ENCODE measurements at regions not wholly inside any gene's neighbourhood (a gene's known extent, or its start where the extent isn't known, plus 50 kb on each side); places are given as distances from the start of the nearest gene placed in this dataset.

- no peak overlapping the region for H3K9ac ChIP-seq
- H2AFZ ChIP-seq (ENCODE audit: low read depth): no peak overlapping the region
- no peaks in the 10 kb centered on the region for H3F3A ChIP-seq (replicated peaks; ENCODE audit: insufficient read depth)
- H3K4me1 ChIP-seq (ENCODE audit: control insufficient read depth in 1 of 2, insufficient read depth in 2 of 2, low read depth in 1 of 2, low read length in 1 of 2): no peaks in the 10 kb centered on the region
- no peak overlapping the region for H3K4me2 ChIP-seq
- ChIA-PET CTCF (interaction anchor here (0.6 kb wide), 1 partner anchor 101 kb away, joined by 3 read pairs; no protein-coding TSS in a partner anchor), POLR2A (no interaction called here)
- H3K27me3 ChIP-seq (ENCODE audit: insufficient read depth): no peaks in the 10 kb centered on the region
- TF ChIP-seq GABPA (IDR thresholded peaks at IDR 0.05; ENCODE audit: low read depth): no peak
- TF ChIP-seq FOXJ3 (CRISPR knock-in tag; IDR thresholded peaks at IDR 0.05): no peak
- TF ChIP-seq SMC3 (IDR thresholded peaks at IDR 0.05; ENCODE audit: low read depth, low read length): no peak
- no peak for TF ChIP-seq SIN3A (IDR thresholded peaks at IDR 0.05; ENCODE audit: borderline replicate concordance, low read depth, low read length)
- no peak for TF ChIP-seq TEAD4 (IDR thresholded peaks at IDR 0.05; ENCODE audit: borderline replicate concordance, insufficient read depth)
- no peak for TF ChIP-seq FOSL2 (IDR thresholded peaks at IDR 0.05; ENCODE audit: borderline replicate concordance, low read depth)
- no peak for TF ChIP-seq TCF12 (IDR thresholded peaks at IDR 0.05)
- no peak for TF ChIP-seq USF1 (IDR thresholded peaks at IDR 0.05; ENCODE audit: borderline replicate concordance, low read depth)
- TF ChIP-seq MXI1 (IDR thresholded peaks at IDR 0.05; ENCODE audit: low read depth, low read length): no peak
- TF ChIP-seq NRF1 (IDR thresholded peaks at IDR 0.05; ENCODE audit: low read depth, low read length): no peak
- TF ChIP-seq REST (IDR thresholded peaks at IDR 0.05; ENCODE audit: low read depth, low read length): no peak
- TF ChIP-seq CHD2 (IDR thresholded peaks at IDR 0.05; ENCODE audit: low read length, partially characterized antibody): no peak
- no peak for TF ChIP-seq TAF1 (IDR thresholded peaks at IDR 0.05; ENCODE audit: borderline replicate concordance, low read depth, low read length)
- TF ChIP-seq NFIC (IDR thresholded peaks at IDR 0.05; ENCODE audit: borderline replicate concordance): no peak
- no peak for TF ChIP-seq IRF3 (IDR thresholded peaks at IDR 0.05; ENCODE audit: low read depth, low read length)
- TF ChIP-seq USF2 (IDR thresholded peaks at IDR 0.05; ENCODE audit: borderline replicate concordance, low read depth, low read length): no peak
- no peak for TF ChIP-seq MEF2A (IDR thresholded peaks at IDR 0.05; ENCODE audit: borderline replicate concordance, low read depth)
- 36% methylated on average over 3 of the region's 3 CpGs for WGBS (ENCODE audit: low lambda C conversion rate)
- no peak overlapping the region for H3K27ac ChIP-seq (ENCODE audit: low read depth in 2 of 2, low read length in 1 of 2)
- no peaks in the 10 kb centered on the region for H3K79me2 ChIP-seq (ENCODE audit: insufficient read depth)
- H3K36me3 ChIP-seq (replicated peaks in 1 of 2; ENCODE audit: control insufficient read depth in 1 of 2, insufficient read depth in 2 of 2, low read length in 1 of 2): no peaks in the 10 kb centered on the region
- H3K9me3 ChIP-seq: no peaks in the 10 kb centered on the region
- H3K9me2 ChIP-seq: no peaks in the 10 kb centered on the region
- no peaks in the 10 kb centered on the region for H4K20me1 ChIP-seq (ENCODE audit: insufficient read depth)
- H3K4me3 ChIP-seq (ENCODE audit: low read depth in 2 of 2, low read length in 1 of 2): no peak overlapping the region
- no peak for DNase-seq
Observed at GRCh38 chr2:139067072-139067471, 286.9 kb upstream of the NXPH2 start.

All from SK-N-SH (cell line).